CD4-positive, alpha-beta T cell treated with Interleukin-6 for 4 hours (primary cell): ENCODE measurements at regions not wholly inside any gene's neighbourhood (a gene's known extent, or its start where the extent isn't known, plus 50 kb on each side); places are given as distances from the start of the nearest gene placed in this dataset.
"Not testable (repeated sequence)": the region's sequence is repeated elsewhere in the genome, so short reads cannot be mapped to it uniquely, and the experiment has no call there.

ENCODE experiments used
- DNase-seq: peaks from one replicate; pipeline ENCODE4 v3.0.0-alpha.2; 2020; ENCODE audit warnings: mixed read lengths

DNA sequence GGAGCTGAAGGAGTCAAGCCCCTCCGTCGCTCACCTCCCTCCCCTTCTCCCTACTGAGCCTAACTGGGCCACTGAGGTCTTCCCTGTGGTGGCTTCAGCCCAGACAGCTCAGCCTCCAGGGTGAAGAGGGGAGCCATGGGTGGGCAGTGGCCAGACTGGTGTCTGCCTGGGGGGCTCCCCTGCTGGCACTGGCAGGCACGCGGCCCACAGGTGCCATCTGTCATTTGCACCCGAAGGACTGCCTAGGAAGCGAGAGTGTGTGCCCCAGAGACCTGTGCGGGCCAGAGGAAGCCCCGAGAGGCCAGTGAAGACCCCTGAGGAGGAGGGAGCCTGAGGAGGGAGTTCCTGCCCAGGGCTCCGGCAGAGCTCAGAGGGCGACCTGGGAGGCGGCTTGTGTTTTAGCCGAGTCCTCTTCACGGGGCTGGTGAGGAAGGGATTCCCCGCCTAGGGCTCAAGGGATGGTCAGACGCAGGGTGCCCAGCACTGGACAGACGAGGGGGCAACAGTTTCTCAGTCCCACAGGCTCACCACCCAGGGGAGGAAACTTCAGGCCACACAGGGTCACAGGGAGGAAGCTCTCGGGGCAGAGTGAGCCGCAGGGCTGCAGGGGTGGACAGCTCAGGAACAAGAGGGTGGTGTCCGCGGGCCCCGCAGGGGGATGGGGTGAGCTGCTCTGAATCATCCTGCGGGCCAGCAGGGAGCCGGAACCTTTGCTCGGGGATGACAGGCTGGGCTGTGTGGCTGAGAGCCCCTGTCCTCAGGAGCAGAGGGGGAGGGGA lies 76.2 kb upstream of the PPP2R2D start:
- DNase-seq = no peak

DNA sequence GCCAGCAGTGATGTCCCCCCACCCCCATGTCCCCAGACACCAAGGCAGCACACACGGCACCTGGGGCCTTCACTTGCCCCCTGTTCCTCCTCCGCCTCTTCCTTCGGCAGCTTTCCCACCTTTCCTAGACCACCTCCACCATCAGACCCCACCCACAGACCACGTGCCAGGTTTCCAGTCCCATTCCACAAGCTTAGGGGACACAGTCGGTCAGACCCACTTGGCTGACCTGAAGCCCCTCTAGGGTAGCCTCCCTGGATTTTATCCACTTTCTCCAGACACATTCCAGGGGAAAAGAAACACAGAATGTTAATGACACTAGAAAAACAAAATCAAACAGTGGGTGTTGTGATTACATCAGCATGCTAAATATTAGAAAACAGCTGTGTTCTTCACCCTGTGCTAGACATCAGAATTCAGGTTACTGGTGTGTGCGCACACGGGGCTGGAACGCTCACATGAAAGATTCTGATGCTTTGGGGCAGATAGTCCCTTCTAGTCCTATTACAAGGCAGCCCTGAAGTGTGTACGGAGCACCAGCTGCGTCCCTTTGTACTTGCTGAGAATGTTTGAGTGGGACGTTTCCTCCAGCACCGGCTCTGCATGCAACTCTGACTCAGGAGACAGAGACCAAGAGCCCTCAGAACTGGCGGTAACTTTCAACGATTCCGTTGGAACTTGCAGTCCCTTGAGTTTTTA lies 75.5 kb upstream of the PPP2R2D start:
- no peak for DNase-seq

DNA sequence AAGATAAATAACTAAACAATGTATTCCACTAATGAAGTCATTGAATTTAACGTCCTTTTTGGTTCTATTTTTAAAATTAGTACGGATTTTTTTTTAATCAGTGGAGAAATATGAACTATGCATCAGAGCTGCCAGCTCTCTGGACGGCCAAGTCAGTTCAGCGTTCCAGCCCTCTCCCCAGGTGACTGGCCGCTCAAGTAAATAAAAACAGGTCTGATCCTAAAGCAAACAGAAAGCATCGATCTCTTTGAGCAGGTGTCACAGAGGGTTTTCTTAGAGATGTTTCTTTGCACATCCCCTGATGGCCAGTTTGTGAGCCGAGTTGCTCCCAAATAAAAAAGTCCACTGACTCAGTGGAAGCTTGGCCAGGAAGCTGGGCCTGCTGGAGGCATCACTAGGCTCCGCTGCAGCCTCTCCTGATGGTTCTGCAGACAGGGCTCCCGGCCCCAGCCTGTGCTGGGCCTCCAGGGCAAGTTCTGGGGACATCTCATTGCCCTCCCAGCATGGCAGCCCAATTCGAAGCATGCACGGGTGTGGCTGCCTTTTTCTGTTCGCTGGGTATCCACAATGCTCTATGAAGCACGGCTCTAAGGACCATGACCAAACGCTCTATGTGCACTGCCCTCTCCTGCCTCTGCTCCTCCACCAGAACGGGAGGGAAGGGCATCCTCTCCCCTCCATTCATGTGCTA lies 74.7 kb upstream of the PPP2R2D start:
- no peak for DNase-seq

GRCh38 chr10:131829156-131829930 lies 71.5 kb upstream of the PPP2R2D start:
- DNase-seq = no peak

DNA sequence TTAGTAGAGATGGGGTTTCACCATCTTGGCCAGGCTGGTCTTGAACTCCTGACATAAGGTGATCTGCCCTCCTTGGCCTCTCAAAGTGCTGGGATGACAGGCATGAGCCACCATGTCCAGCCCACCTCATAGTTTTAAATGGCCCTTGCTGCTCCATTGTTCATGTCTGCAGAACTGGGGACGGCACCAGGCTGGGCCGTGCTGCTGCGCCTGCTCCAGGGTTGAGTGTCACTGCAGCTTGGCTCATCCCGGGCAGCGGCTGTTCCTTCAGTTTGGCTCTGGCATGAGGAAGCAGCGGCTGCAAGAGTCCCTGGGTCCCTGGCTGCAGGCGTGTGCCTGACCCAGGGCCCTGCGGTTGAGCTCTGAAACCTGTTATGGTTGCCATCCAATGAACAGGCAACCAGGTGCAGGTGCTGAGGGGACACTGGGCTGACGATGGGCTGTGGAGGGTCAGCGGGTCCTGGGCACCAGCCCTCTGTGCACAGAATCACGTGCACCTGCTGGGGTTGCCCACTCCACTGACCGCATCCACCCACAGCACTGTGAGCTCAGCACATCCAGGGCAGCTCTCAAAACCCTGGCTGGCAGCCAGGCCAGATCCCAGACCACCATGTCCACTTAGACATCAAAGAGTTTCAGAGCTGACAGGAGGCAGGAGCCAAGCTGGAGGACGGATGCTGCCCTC lies 70.2 kb upstream of the PPP2R2D start:
- no peak for DNase-seq

- DNase-seq = no peak
Observed at GRCh38 chr10:131831561-131831960, 69.2 kb upstream of the PPP2R2D start.

DNA sequence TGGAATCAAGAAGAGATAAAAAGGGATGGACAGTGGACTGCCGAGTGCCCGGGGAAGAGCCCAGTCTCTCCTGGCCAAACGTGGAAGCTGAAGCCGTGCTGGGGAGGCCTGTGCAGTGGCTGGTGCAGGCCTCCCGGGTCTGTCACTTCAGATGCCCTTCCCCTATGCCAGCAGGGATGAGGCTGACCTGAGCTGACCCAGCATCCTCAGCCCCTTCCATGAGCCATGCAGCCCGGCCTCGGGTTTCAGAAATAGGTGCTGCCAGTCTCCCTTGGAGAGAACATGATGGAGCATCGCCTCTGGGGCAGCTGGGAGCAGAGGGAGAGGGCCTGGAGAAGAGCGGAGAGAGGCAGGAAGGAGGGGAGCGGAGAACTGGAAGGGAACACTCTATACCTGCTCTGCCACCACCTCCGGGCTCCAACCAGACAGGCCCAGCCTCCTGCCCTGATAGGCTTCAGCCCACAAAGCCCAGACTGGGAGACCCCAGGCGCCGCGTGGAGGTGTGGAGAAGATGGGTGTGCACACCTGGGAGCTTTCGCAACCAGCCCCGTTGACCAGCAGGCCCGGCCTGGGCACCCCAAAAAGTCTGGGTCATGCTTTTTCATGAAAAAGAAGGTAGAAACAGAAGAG lies 68.6 kb upstream of the PPP2R2D start:
- DNase-seq = no peak

DNA sequence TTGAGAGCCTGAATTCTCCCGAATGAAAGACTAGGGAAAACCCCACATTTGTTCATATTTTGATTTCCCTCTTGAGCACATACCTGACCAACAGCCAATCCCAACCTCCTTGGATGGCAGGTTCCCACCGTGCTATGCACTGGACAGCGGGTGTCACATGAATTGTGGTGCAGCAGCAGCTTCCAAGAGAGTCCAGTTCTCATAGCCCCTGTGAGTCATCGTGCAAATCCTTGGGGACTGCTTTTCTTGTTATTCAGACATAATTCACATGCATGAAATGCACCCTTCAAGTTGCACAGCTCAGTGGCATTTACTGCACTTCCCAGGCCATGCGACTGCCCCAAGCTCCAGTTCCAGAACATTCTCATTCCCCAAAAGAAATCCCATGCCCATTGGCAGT lies 67.8 kb upstream of the PPP2R2D start:
- no peak for DNase-seq

DNA sequence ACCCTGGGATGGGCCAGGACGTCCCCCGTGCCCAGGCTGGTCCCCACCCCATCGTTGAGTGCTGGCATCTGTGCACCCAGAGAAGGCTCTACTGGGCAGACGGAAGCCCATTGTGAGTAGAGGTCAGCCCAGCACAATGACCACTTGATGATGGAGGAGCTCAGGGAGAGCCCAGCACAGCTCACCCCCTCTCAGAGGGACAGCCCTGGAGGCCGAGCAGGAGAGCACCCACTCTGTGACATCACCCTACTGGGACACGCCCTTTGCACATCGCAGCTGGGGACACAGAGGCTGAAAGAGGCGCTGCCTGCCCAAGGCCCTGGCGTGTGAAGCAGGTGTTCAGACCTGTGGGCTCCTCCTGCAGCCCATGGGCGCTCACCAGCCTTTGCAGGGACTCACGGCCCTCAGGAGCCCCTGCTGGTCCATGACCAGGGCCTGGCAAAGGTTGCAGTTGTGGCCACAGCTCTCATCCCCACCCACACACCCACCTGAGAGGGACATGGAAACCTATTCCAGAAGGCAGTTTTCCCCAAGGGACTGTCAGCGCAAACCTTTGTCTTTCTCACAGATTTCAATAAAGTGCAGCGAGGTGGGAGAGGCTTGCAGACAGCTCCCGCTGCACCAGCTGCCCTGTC lies 67.2 kb upstream of the PPP2R2D start:
- DNase-seq = no peak

- DNase-seq = no peak
Observed at GRCh38 chr10:131834152-131834810, 66.5 kb upstream of the PPP2R2D start.

- DNase-seq = no peak
Observed at GRCh38 chr10:131838966-131839742, 61.7 kb upstream of the PPP2R2D start.

GRCh38 chr10:131839880-131840787 lies 60.7 kb upstream of the PPP2R2D start:
- not testable (repeated sequence) for DNase-seq

DNA sequence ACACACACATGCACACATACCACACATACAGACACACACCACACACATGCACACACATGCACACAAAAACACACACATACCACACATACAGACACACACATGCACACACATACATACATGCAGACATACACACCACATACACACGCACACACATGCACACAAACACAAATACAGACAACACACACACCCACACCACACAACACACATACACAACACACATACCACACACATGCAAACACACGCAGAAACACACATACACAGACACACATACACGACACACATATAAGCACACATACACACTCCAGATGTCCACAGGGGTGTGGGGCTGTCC lies 60.1 kb upstream of the PPP2R2D start:
- DNase-seq = no peak

DNA sequence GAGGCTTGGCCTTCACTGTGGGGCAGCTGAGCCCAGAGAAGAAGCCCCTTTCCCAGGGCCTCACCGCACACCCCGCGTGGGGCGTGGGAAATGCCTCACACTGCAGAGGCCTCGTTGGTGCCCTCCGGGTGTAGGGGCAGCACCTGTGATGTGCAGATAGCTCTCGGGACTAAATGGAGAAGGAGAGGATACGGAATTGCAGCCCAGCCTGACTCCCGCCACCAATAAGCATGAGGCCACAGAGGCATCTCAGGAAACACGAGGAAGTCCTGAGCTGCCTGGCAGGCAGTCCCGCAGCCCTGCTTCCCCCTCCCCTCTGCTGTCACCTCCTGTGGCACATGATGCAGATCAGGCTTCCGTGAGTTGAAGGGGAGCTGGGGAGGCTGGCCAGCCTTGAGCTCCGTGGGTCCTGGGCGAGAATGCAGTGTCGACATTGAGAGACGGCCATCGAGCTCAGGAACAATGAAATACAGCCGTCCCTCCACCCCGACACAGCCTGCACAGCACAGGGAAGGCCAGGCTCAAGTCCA lies 59.6 kb upstream of the PPP2R2D start:
- no peak for DNase-seq

- DNase-seq = no peak
Observed at GRCh38 chr10:131841661-131842139, 59.1 kb upstream of the PPP2R2D start.

- DNase-seq = no peak
Observed at GRCh38 chr10:131842351-131843088, 58.3 kb upstream of the PPP2R2D start.

GRCh38 chr10:131843089-131843595 lies 57.7 kb upstream of the PPP2R2D start:
- no peak for DNase-seq

- DNase-seq = no peak
Observed at GRCh38 chr10:131843881-131844284, 56.9 kb upstream of the PPP2R2D start.
